ENCODE measurements at regions not wholly inside any gene's neighbourhood (a gene's known extent, or its start where the extent isn't known, plus 50 kb on each side); places are given as distances from the start of the nearest gene placed in this dataset.

DNA sequence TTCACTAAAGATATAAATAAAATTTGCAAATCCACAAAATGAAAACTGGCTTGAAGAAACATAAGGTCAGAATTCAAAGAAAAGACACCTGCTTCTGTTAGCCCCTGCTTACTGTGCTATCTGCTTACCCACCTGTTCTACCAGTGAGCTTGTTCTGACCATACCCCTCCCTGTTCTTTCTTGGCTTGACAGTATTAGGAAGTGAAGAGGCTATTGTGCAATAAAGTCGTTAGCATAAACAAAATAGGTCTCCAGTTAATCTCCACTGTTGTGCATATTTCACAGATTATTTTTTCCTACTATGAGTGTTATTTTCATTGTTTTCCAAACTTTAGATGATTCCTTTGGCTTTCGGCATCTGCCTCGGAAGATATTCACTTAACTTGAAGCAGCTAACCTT is 322.1 kb downstream of the CCDC85A start:
- no peak for TF ChIP-seq PHF21A (CRISPR knock-in tag; IDR thresholded peaks at IDR 0.05)
- peak; percentile 70; the same call in 1 of the 2 replicates for TF ChIP-seq CEBPB (IDR thresholded peaks at IDR 0.05; ENCODE audit: borderline replicate concordance, low read depth, low read length)
- Histone ChIP-seq H2AFZ (ENCODE audit: low read length) (no peak overlapping the region), H3K9ac (ENCODE audit: insufficient read depth, low read depth, low read length) (no peak overlapping the region), H3K27ac (ENCODE audit: extremely low read length, insufficient read depth, low read length) (no peak overlapping the region), H3K4me3 (replicated peaks in 1 of 3; ENCODE audit: insufficient read depth in 1 of 3, low read depth in 2 of 3, low read length in 3 of 3) (no peak overlapping the region), H3K4me2 (ENCODE audit: low read depth, low read length) (no peak overlapping the region), H3K4me1 (ENCODE audit: insufficient read depth, low read length) (no peaks in the 10 kb centered on the region), H4K20me1 (ENCODE audit: insufficient read depth, low read length) (no peaks in the 10 kb centered on the region), H3K27me3 (ENCODE audit: control insufficient read depth in 1 of 2, insufficient read depth in 2 of 2, low read length in 2 of 2) (no peaks in the 10 kb centered on the region), H3K9me3 (ENCODE audit: low read length) (peaks cover 30% of the 10 kb centered on the region), H3K36me3 (replicated peaks in 1 of 2; ENCODE audit: control insufficient read depth in 1 of 2, insufficient read depth in 2 of 2, low read length in 2 of 2) (no peaks in the 10 kb centered on the region), H3K79me2 (ENCODE audit: insufficient read depth, low read length) (no peaks in the 10 kb centered on the region)
- BruUV-seq (replicated peaks) = no TSS peak
- intact Hi-C loops (cut with micrococcal nuclease; ENCODE audit: unreplicated experiment) = no loop called here
- no peak for ATAC-seq
- no peak for FAIRE-seq
- in situ Hi-C loops (cut with HindIII; ENCODE audit: extremely low pct_ligation_motif_present, low pct_unique_long_range_greater_than_20kb) = no loop called here
- 59% methylated on average over 3 of the region's 3 CpGs for WGBS (ENCODE audit: low lambda C conversion rate)
- POLR2A ChIA-PET = no interaction called here
- CTCF ChIA-PET (ENCODE audit: low intra/inter-chr PET ratio, low total read pairs) = no interaction called here
- no peak for DNase-seq (ENCODE audit: low spot score)

DNA sequence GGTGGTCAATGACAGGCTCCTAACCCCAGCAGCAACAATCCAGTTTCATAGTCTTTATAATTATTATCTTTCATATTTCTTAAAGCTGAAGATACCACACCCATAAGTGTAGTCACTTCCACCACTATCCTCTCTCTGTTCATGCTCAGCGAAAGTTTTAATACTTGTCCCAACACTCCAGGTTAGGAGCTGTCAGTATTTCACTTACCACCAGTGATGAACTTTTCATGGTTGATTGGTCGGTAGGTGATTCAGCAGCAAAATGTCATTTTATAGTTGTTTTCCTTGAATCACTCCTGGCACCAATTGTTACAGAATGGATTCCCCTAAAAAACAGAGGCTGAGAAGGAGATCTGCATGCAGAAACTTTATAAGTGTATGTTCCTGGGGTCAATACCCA is 324.9 kb downstream of the CCDC85A start:
- peaks cover 20% of the 10 kb centered on the region; the same call in 1 of the 2 replicates for H3K9me3 ChIP-seq (ENCODE audit: low read length)
- H2AFZ ChIP-seq (ENCODE audit: low read length) = no peak overlapping the region
- in situ Hi-C loops (cut with HindIII; ENCODE audit: extremely low pct_ligation_motif_present, low pct_unique_long_range_greater_than_20kb) = no loop called here
- TF ChIP-seq KDM1A (CRISPR knock-in tag; IDR thresholded peaks at IDR 0.05) = no peak
- TF ChIP-seq, protein P1, sequence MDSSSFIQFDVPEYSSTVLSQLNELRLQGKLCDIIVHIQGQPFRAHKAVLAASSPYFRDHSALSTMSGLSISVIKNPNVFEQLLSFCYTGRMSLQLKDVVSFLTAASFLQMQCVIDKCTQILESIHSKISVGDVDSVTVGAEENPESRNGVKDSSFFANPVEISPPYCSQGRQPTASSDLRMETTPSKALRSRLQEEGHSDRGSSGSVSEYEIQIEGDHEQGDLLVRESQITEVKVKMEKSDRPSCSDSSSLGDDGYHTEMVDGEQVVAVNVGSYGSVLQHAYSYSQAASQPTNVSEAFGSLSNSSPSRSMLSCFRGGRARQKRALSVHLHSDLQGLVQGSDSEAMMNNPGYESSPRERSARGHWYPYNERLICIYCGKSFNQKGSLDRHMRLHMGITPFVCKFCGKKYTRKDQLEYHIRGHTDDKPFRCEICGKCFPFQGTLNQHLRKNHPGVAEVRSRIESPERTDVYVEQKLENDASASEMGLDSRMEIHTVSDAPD (CRISPR knock-in tag; IDR thresholded peaks at IDR 0.05) = no peak
- no peak for TF ChIP-seq PITX1 (CRISPR knock-in tag; IDR thresholded peaks at IDR 0.05)
- no peak for TF ChIP-seq ZNF547 (CRISPR knock-in tag; IDR thresholded peaks at IDR 0.05)
- no peak for TF ChIP-seq ASH2L (IDR thresholded peaks at IDR 0.05; ENCODE audit: insufficient read length, low read depth, low read length)
- TF ChIP-seq MED8 (CRISPR knock-in tag; IDR thresholded peaks at IDR 0.05; ENCODE audit: insufficient replicate concordance) = no peak
- 15% methylated on average over 2 of the region's 2 CpGs for WGBS (ENCODE audit: low lambda C conversion rate)
- no peaks in the 10 kb centered on the region for H3K27me3 ChIP-seq (ENCODE audit: control insufficient read depth in 1 of 2, insufficient read depth in 2 of 2, low read length in 2 of 2)
- H3K36me3 ChIP-seq (replicated peaks in 1 of 2; ENCODE audit: control insufficient read depth in 1 of 2, insufficient read depth in 2 of 2, low read length in 2 of 2) = no peaks in the 10 kb centered on the region
- intact Hi-C loops (cut with micrococcal nuclease; ENCODE audit: unreplicated experiment) = no loop called here
- FAIRE-seq (no peak), ATAC-seq (no peak), DNase-seq (ENCODE audit: low spot score) (no peak)
- H3K79me2 ChIP-seq (ENCODE audit: insufficient read depth, low read length) = no peaks in the 10 kb centered on the region
- no peaks in the 10 kb centered on the region for H4K20me1 ChIP-seq (ENCODE audit: insufficient read depth, low read length)
- ChIA-PET POLR2A (no interaction called here), CTCF (ENCODE audit: low intra/inter-chr PET ratio, low total read pairs) (no interaction called here)
- no peak overlapping the region for H3K4me3 ChIP-seq (replicated peaks in 1 of 3; ENCODE audit: insufficient read depth in 1 of 3, low read depth in 2 of 3, low read length in 3 of 3)
- no peak overlapping the region for H3K4me2 ChIP-seq (ENCODE audit: low read depth, low read length)
- no peak overlapping the region for H3K9ac ChIP-seq (ENCODE audit: insufficient read depth, low read depth, low read length)
- no peaks in the 10 kb centered on the region for H3K4me1 ChIP-seq (ENCODE audit: insufficient read depth, low read length)
- BruUV-seq (replicated peaks) = no TSS peak
- no peak overlapping the region for H3K27ac ChIP-seq (ENCODE audit: extremely low read length, insufficient read depth, low read length)
